ENCODE measurements at regions not wholly inside any gene's neighbourhood (a gene's known extent, or its start where the extent isn't known, plus 50 kb on each side); places are given as distances from the start of the nearest gene placed in this dataset.

- DNase-seq (ENCODE audit: low read depth) = no peak
- H3K4me3 ChIP-seq (ENCODE audit: low read depth, low read length) = no peak overlapping the region
- TF ChIP-seq CTCF (IDR thresholded peaks at IDR 0.05; ENCODE audit: insufficient read depth, low read length) = no peak
Measured at GRCh38 chr15:98476559-98476958, 171.8 kb upstream of the IGF1R start.

- H3K4me3 ChIP-seq (ENCODE audit: low read depth, low read length) = no peak overlapping the region
- DNase-seq (ENCODE audit: low read depth) = no peak
- TF ChIP-seq CTCF (IDR thresholded peaks at IDR 0.05; ENCODE audit: insufficient read depth, low read length) = no peak
Measured at GRCh38 chr15:98480844-98481243, 167.5 kb upstream of the IGF1R start.

- no peak for TF ChIP-seq CTCF (IDR thresholded peaks at IDR 0.05; ENCODE audit: insufficient read depth, low read length)
Measured at GRCh38 chr15:98483575-98484130, 164.7 kb upstream of the IGF1R start.

GRCh38 chr15:98484914-98485313 lies 163.4 kb upstream of the IGF1R start:
- DNase-seq (ENCODE audit: low read depth) = no peak
- no peak for TF ChIP-seq CTCF (IDR thresholded peaks at IDR 0.05; ENCODE audit: insufficient read depth, low read length)
- H3K4me3 ChIP-seq (ENCODE audit: low read depth, low read length) = no peak overlapping the region

More at GRCh38 chr15:98483575-98484130, 164.7 kb upstream of the IGF1R start:
- H3K4me3 ChIP-seq (ENCODE audit: low read depth, low read length) = no peak overlapping the region
- no peak for DNase-seq (ENCODE audit: low read depth)

GRCh38 chr15:98485451-98485850 lies 162.9 kb upstream of the IGF1R start:
- TF ChIP-seq CTCF (IDR thresholded peaks at IDR 0.05; ENCODE audit: insufficient read depth, low read length) = no peak
- DNase-seq (ENCODE audit: low read depth) = no peak
- no peak overlapping the region for H3K4me3 ChIP-seq (ENCODE audit: low read depth, low read length)

GRCh38 chr15:98493966-98494511 lies 154.3 kb upstream of the IGF1R start:
- H3K4me3 ChIP-seq (ENCODE audit: low read depth, low read length) = no peak overlapping the region
- no peak for DNase-seq (ENCODE audit: low read depth)

More at GRCh38 chr15:98493966-98494511, 154.3 kb upstream of the IGF1R start:
- TF ChIP-seq CTCF (IDR thresholded peaks at IDR 0.05; ENCODE audit: insufficient read depth, low read length) = no peak
